WERI-Rb-1 (cell line): ENCODE measurements at regions not wholly inside any gene's neighbourhood (a gene's known extent, or its start where the extent isn't known, plus 50 kb on each side); places are given as distances from the start of the nearest gene placed in this dataset.

ENCODE experiments used
- DNase-seq: peaks from one replicate; pipeline ENCODE4 v3.0.0-alpha.2; 2020
- H3K27ac ChIP-seq: fragments of 250-450 bp; sonication (Bioruptor Pico); 2 replicates; pipeline ENCODE4 v1.5.1; 2020; ENCODE audit warnings: mild to moderate bottlenecking, moderate library complexity
- H3K27me3 ChIP-seq: fragments of 250-450 bp; sonication (Bioruptor Pico); 2 replicates; pipeline ENCODE4 v1.5.1; 2021; ENCODE audit warnings: mild to moderate bottlenecking, low read depth, moderate library complexity; ENCODE audit not compliant: insufficient read depth, severe bottlenecking
- H3K36me3 ChIP-seq: fragments of 250-450 bp; sonication (Bioruptor Pico); 2 replicates; pipeline ENCODE4 v1.5.1; 2020; ENCODE audit warnings: mild to moderate bottlenecking, moderate library complexity
- H3K4me3 ChIP-seq: 2 replicates; pipeline ENCODE4 v1.5.1; 2011; ENCODE audit warnings: low read depth, mild to moderate bottlenecking, control low read depth, low read length
- H3K9me3 ChIP-seq: fragments of 250-450 bp; sonication (Bioruptor Pico); 2 replicates; pipeline ENCODE4 v1.5.1; 2021; ENCODE audit warnings: mild to moderate bottlenecking, moderate library complexity; ENCODE audit not compliant: severe bottlenecking
- CTCF ChIP-seq: IDR thresholded peaks from 2 replicates; pipeline ENCODE4 v1.5.1; 2011; ENCODE audit warnings: low read depth, mild to moderate bottlenecking, control low read depth, inconsistent platforms, low read length

GRCh38 chr3:166322391-166322790, 485.2 kb upstream of the BCHE start:
- H3K27ac ChIP-seq: no peak overlapping the region
- no peaks in the 10 kb centered on the region for H3K36me3 ChIP-seq
- no peaks in the 10 kb centered on the region for H3K27me3 ChIP-seq
- H3K4me3 ChIP-seq: no peak overlapping the region
- DNase-seq: no peak
- H3K9me3 ChIP-seq: no peaks in the 10 kb centered on the region
- no peak for TF ChIP-seq CTCF

- no peak for DNase-seq
- no peak for TF ChIP-seq CTCF
- H3K36me3 ChIP-seq: no peaks in the 10 kb centered on the region
- H3K27me3 ChIP-seq: no peaks in the 10 kb centered on the region
- H3K9me3 ChIP-seq: no peaks in the 10 kb centered on the region
- H3K27ac ChIP-seq: no peak overlapping the region
- no peak overlapping the region for H3K4me3 ChIP-seq
Measured at GRCh38 chr3:166307756-166308350, 470.6 kb upstream of the BCHE start.

GRCh38 chr3:166304584-166304983, 467.4 kb upstream of the BCHE start:
- TF ChIP-seq CTCF: no peak
- Histone ChIP-seq H3K9me3 (no peaks in the 10 kb centered on the region), H3K27ac (no peak overlapping the region), H3K4me3 (no peak overlapping the region), H3K27me3 (no peaks in the 10 kb centered on the region), H3K36me3 (no peaks in the 10 kb centered on the region)
- no peak for DNase-seq

GRCh38 chr3:166303681-166304080, 466.5 kb upstream of the BCHE start:
- H3K4me3 ChIP-seq: no peak overlapping the region
- no peaks in the 10 kb centered on the region for H3K36me3 ChIP-seq
- DNase-seq: no peak
- H3K27ac ChIP-seq: no peak overlapping the region
- TF ChIP-seq CTCF: no peak
- H3K27me3 ChIP-seq: no peaks in the 10 kb centered on the region
- no peaks in the 10 kb centered on the region for H3K9me3 ChIP-seq

- no peak for DNase-seq
- no peak overlapping the region for H3K4me3 ChIP-seq
- TF ChIP-seq CTCF: no peak
- H3K27me3 ChIP-seq: no peaks in the 10 kb centered on the region
- no peak overlapping the region for H3K27ac ChIP-seq
- no peaks in the 10 kb centered on the region for H3K9me3 ChIP-seq
- H3K36me3 ChIP-seq: no peaks in the 10 kb centered on the region
Measured at GRCh38 chr3:166302331-166302730, 465.1 kb upstream of the BCHE start.

- H3K27me3 ChIP-seq: no peaks in the 10 kb centered on the region
- DNase-seq: no peak
- H3K4me3 ChIP-seq: no peak overlapping the region
- TF ChIP-seq CTCF: no peak
- H3K27ac ChIP-seq: no peak overlapping the region
- no peaks in the 10 kb centered on the region for H3K36me3 ChIP-seq
- no peaks in the 10 kb centered on the region for H3K9me3 ChIP-seq
Measured at GRCh38 chr3:166296179-166296783, 459.1 kb upstream of the BCHE start.
